HUES64 (cell line): ENCODE measurements at regions not wholly inside any gene's neighbourhood (a gene's known extent, or its start where the extent isn't known, plus 50 kb on each side); places are given as distances from the start of the nearest gene placed in this dataset.
"Not testable (repeated sequence)": the region's sequence is repeated elsewhere in the genome, so short reads cannot be mapped to it uniquely, and the experiment has no call there.

Source experiments
- H3K27ac ChIP-seq: 2 replicates; pipeline ENCODE4 v1.7.0; 2013; ENCODE audit warnings: low read depth, low read length, inconsistent platforms
- H3K27me3 ChIP-seq: 2 replicates; pipeline ENCODE4 v1.6.1; 2013; ENCODE audit warnings: mild to moderate bottlenecking, low read length; ENCODE audit not compliant: insufficient read depth
- H3K36me3 ChIP-seq: 2 replicates; pipeline ENCODE4 v1.6.1; 2013; ENCODE audit warnings: mild to moderate bottlenecking, low read length; ENCODE audit not compliant: insufficient read depth
- H3K4me1 ChIP-seq: 2 replicates; pipeline ENCODE4 v1.6.1; 2013; ENCODE audit warnings: mild to moderate bottlenecking, low read length, moderate library complexity; ENCODE audit not compliant: insufficient read depth
- H3K4me3 ChIP-seq: 2 replicates; pipeline ENCODE4 v1.5.1; 2013; ENCODE audit warnings: mild to moderate bottlenecking, low read length, moderate library complexity
- H3K9ac ChIP-seq: 2 replicates; pipeline ENCODE4 v1.6.1; 2013; ENCODE audit warnings: mild to moderate bottlenecking, low read depth, low read length
- H3K9me3 ChIP-seq: 2 replicates; pipeline ENCODE4 v1.6.1; 2013; ENCODE audit warnings: low read depth, low read length; ENCODE audit not compliant: insufficient read depth
- WGBS: fragments of 150-250, 120-280 bp; methylation state at CpG from one replicate; pipeline ENCODE4 v1.1.7; 2013; ENCODE audit warnings: missing lambda C conversion rate; 5-methylcytosine and 5-hydroxymethylcytosine counted together

DNA sequence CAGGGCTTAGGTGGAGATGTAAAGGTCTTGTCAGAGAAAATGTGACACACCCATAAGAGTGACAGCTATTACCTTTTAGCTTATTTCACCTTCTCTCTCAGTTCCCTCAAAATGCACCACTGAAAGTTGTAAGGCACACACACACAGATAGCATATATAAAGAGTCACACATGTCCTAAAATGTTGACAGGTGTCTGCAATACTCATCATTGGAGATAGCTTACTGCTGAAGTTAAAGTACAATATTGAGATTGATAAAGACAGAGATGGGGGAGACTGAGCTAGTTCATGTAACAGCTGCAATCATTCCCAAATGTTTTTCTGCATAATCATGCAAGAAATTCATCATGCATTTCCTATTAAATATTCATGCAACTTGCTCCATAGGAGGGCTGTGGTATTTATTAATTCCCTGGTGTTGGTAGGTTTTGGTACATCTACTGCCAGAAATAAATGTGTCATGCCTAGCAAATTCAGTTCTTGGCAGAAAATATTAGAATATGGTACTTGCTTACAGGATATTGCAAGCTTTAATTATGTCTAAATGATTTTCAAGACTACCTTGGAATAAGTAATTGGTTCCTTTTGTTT is 118.8 kb upstream of the RBMS1 start:
- H3K9me3 ChIP-seq, result peaks cover 6% of the 10 kb centered on the region
- H3K36me3 ChIP-seq, result no peaks in the 10 kb centered on the region
- H3K27ac ChIP-seq, result no peak overlapping the region
- no peaks in the 10 kb centered on the region for H3K4me1 ChIP-seq
- no peak overlapping the region for H3K9ac ChIP-seq
- no peaks in the 10 kb centered on the region for H3K27me3 ChIP-seq
- no peak overlapping the region for H3K4me3 ChIP-seq

GRCh38 chr2:160613466-160614153 is 120.0 kb upstream of the RBMS1 start:
- Histone ChIP-seq H3K9ac (no peak overlapping the region), H3K27ac (no peak overlapping the region), H3K36me3 (no peaks in the 10 kb centered on the region), H3K9me3 (peaks cover 6% of the 10 kb centered on the region), H3K27me3 (no peaks in the 10 kb centered on the region), H3K4me3 (no peak overlapping the region), H3K4me1 (no peaks in the 10 kb centered on the region)
- WGBS, result 94% methylated on average over 1 of the region's 1 CpG

DNA sequence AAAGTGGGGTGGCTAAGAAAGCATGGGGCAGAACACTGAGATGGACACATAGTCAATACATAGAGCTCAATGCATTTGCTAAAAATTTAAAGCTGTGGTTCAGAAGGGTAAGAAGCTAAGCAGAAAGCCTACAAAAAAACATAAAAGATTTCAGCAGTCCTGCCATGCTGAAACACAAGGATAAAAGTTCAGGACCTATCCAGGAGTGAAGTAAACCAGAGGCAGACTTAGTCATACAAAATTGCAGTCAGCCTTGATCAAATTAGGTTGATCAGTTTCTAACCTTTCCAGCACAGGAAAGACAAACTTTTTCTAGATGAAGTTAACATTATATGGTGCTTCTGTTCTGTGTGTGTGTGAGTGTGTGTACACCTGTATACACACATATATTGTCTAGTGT is 120.8 kb upstream of the RBMS1 start:
- H3K4me3 ChIP-seq, result no peak overlapping the region
- H3K4me1 ChIP-seq, result 0 out of 2 replicates have a peak, but pooled peaks cover 2% of the 10 kb centered on the region
- no peak overlapping the region for H3K9ac ChIP-seq

DNA sequence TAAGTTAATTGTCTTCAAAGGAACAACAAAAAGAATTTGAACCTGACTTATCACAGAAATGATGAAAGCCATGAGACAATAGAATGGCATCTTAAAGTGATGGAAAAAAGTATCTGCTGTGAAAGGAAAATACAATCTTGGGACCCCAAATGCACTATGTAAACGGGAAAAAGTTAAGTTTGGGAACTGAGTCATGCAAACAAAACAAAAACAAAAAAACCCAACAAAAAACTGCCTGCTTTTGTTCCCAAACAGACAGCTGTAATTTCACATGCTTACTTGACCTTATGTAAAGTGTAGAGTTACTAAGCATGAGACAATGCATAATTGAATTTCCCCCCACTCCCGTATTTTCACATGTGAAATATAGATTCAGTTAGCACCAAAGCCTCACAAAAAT is 122.1 kb upstream of the RBMS1 start:
- H3K4me1 ChIP-seq, result 0 out of 2 replicates have a peak, but pooled peaks cover 3% of the 10 kb centered on the region
- WGBS, result 90% methylated on average over 2 of the region's 2 CpGs
- H3K27ac ChIP-seq, result no peak overlapping the region
- no peak overlapping the region for H3K4me3 ChIP-seq
- H3K36me3 ChIP-seq, result no peaks in the 10 kb centered on the region
- H3K9ac ChIP-seq, result no peak overlapping the region
- peaks cover 6% of the 10 kb centered on the region for H3K9me3 ChIP-seq
- H3K27me3 ChIP-seq, result no peaks in the 10 kb centered on the region

More for the DNA sequence above, 120.8 kb upstream of the RBMS1 start:
- H3K27ac ChIP-seq, result no peak overlapping the region
- H3K36me3 ChIP-seq, result no peaks in the 10 kb centered on the region
- H3K27me3 ChIP-seq, result no peaks in the 10 kb centered on the region
- H3K9me3 ChIP-seq, result peaks cover 6% of the 10 kb centered on the region

GRCh38 chr2:160616149-160616548 is 122.5 kb upstream of the RBMS1 start:
- H3K4me3 ChIP-seq, result no peak overlapping the region
- H3K9ac ChIP-seq, result no peak overlapping the region
- peaks cover 6% of the 10 kb centered on the region for H3K9me3 ChIP-seq
- no peak overlapping the region for H3K27ac ChIP-seq
- no peaks in the 10 kb centered on the region for H3K27me3 ChIP-seq
- no peaks in the 10 kb centered on the region for H3K36me3 ChIP-seq
- H3K4me1 ChIP-seq, result 0 out of 2 replicates have a peak, but pooled peaks cover 3% of the 10 kb centered on the region
- WGBS, result 95% methylated on average over 2 of the region's 2 CpGs

DNA sequence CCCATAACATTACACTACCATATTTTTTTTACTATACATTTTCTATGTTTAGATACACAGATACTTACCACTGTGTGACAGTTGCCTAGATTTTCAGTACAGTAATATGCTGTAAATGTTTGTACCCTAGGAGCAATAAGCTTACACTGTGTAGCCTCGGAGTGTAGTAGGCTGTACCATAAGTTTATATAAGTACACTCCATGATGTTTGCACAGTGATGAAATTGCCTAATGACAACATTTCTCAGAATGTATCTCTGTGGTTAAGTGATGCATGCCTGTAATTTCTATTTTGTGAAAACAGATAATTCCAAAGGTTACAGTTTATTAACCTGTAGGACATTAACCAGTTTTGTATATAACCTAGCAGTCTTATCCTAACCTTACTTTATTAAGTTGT is 128.1 kb upstream of the RBMS1 start:
- Histone ChIP-seq H3K4me1 (0 out of 2 replicates have a peak, but pooled peaks cover 3% of the 10 kb centered on the region), H3K9me3 (no peaks in the 10 kb centered on the region), H3K27ac (no peak overlapping the region), H3K4me3 (no peak overlapping the region), H3K27me3 (no peaks in the 10 kb centered on the region), H3K36me3 (no peaks in the 10 kb centered on the region), H3K9ac (no peak overlapping the region)
- 87% methylated on average over 1 of the region's 1 CpG for WGBS

GRCh38 chr2:160628020-160628637 is 134.5 kb upstream of the RBMS1 start:
- not testable (repeated sequence) for H3K27ac ChIP-seq, H3K9me3 ChIP-seq, H3K4me3 ChIP-seq, H3K27me3 ChIP-seq, H3K9ac ChIP-seq, H3K36me3 ChIP-seq, H3K4me1 ChIP-seq
- 77% methylated on average over 13 of the region's 13 CpGs for WGBS

DNA sequence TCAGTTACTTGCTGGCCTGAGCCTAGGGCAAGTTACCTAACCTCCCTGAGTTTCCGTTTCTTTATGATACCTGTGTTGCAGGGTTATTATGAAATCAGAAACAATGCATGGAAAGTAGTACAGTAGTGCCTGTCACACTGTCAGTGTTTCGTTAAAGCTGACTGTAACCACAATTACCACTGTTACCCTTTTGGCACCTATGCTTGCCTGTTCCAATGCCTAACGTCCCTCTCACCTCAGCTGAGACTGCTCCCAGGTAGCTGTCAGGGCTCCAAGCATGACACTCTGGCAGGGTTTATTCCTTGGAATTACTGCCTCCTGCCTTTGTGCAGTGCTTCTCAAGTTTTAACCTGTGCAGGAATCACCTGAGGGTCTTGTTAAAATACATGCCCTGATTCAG is 135.2 kb upstream of the RBMS1 start:
- Histone ChIP-seq H3K9ac (no peak overlapping the region), H3K27ac (no peak overlapping the region), H3K4me1 (no peaks in the 10 kb centered on the region), H3K27me3 (no peaks in the 10 kb centered on the region), H3K36me3 (no peaks in the 10 kb centered on the region), H3K4me3 (no peak overlapping the region), H3K9me3 (no peaks in the 10 kb centered on the region)
- 91% methylated on average over 3 of the region's 3 CpGs for WGBS

- H3K36me3 ChIP-seq, result no peaks in the 10 kb centered on the region
- H3K4me3 ChIP-seq, result no peak overlapping the region
- no peaks in the 10 kb centered on the region for H3K9me3 ChIP-seq
- no peak overlapping the region for H3K9ac ChIP-seq
- no peaks in the 10 kb centered on the region for H3K27me3 ChIP-seq
- H3K27ac ChIP-seq, result no peak overlapping the region
- no peaks in the 10 kb centered on the region for H3K4me1 ChIP-seq
- 91% methylated on average over 5 of the region's 5 CpGs for WGBS
Measured at GRCh38 chr2:160630801-160631590, 137.4 kb upstream of the RBMS1 start.

GRCh38 chr2:160632084-160632975 is 138.7 kb upstream of the RBMS1 start:
- H3K4me1 ChIP-seq, result no peaks in the 10 kb centered on the region
- no peak overlapping the region for H3K9ac ChIP-seq
- H3K4me3 ChIP-seq, result no peak overlapping the region
- no peaks in the 10 kb centered on the region for H3K27me3 ChIP-seq
- 79% methylated on average over 4 of the region's 7 CpGs for WGBS
- 0 out of 2 replicates have a peak, but pooled peaks cover under 1% of the 10 kb centered on the region for H3K9me3 ChIP-seq
- no peak overlapping the region for H3K27ac ChIP-seq
- H3K36me3 ChIP-seq, result no peaks in the 10 kb centered on the region
